ENCODE measurements at regions not wholly inside any gene's neighbourhood (a gene's known extent, or its start where the extent isn't known, plus 50 kb on each side); places are given as distances from the start of the nearest gene placed in this dataset.

GRCh38 chr15:31768055-31768454, 262.3 kb upstream of the CHRNA7 start:
- DNase-seq (ENCODE audit: low read depth): no peak

- no peak for DNase-seq (ENCODE audit: low read depth)
Measured at GRCh38 chr15:31774045-31774444, 256.3 kb upstream of the CHRNA7 start.

GRCh38 chr15:31776039-31776438, 254.3 kb upstream of the CHRNA7 start:
- DNase-seq (ENCODE audit: low read depth): no peak

- no peak for DNase-seq (ENCODE audit: low read depth)
Measured at GRCh38 chr15:31781261-31781660, 249.1 kb upstream of the CHRNA7 start.

- DNase-seq (ENCODE audit: low read depth): no peak
Measured at GRCh38 chr15:31782016-31782783, 248.1 kb upstream of the CHRNA7 start.

- DNase-seq (ENCODE audit: low read depth): no peak
Measured at GRCh38 chr15:31782951-31783350, 247.4 kb upstream of the CHRNA7 start.

GRCh38 chr15:31786360-31786759, 244.0 kb upstream of the CHRNA7 start:
- DNase-seq (ENCODE audit: low read depth): no peak

- DNase-seq (ENCODE audit: low read depth): no peak
Measured at GRCh38 chr15:31788104-31788503, 242.2 kb upstream of the CHRNA7 start.

GRCh38 chr15:31792611-31793199, 237.6 kb upstream of the CHRNA7 start:
- DNase-seq (ENCODE audit: low read depth): no peak

- no peak for DNase-seq (ENCODE audit: low read depth)
Measured at GRCh38 chr15:31799319-31799714, 231.0 kb upstream of the CHRNA7 start.

GRCh38 chr15:31799715-31800321, 230.5 kb upstream of the CHRNA7 start:
- no peak for DNase-seq (ENCODE audit: low read depth)

- DNase-seq (ENCODE audit: low read depth): no peak
Measured at GRCh38 chr15:31801152-31801551, 229.2 kb upstream of the CHRNA7 start.

- no peak for DNase-seq (ENCODE audit: low read depth)
Measured at GRCh38 chr15:31802761-31803160, 227.6 kb upstream of the CHRNA7 start.

GRCh38 chr15:31803388-31803884, 226.9 kb upstream of the CHRNA7 start:
- DNase-seq (ENCODE audit: low read depth): no peak

GRCh38 chr15:31805090-31805662, 225.1 kb upstream of the CHRNA7 start:
- DNase-seq (ENCODE audit: low read depth): no peak

- DNase-seq (ENCODE audit: low read depth): no peak
Measured at GRCh38 chr15:31806106-31806505, 224.2 kb upstream of the CHRNA7 start.

- DNase-seq (ENCODE audit: low read depth): no peak
Measured at GRCh38 chr15:31811641-31812040, 218.7 kb upstream of the CHRNA7 start.

- no peak for DNase-seq (ENCODE audit: low read depth)
Measured at GRCh38 chr15:31814082-31814481, 216.2 kb upstream of the CHRNA7 start.

- DNase-seq (ENCODE audit: low read depth): no peak
Measured at GRCh38 chr15:31815411-31816155, 214.7 kb upstream of the CHRNA7 start.

GRCh38 chr15:31822463-31822862, 207.9 kb upstream of the CHRNA7 start:
- DNase-seq (ENCODE audit: low read depth): no peak

GRCh38 chr15:31824024-31824423, 206.3 kb upstream of the CHRNA7 start:
- no peak for DNase-seq (ENCODE audit: low read depth)

GRCh38 chr15:31828594-31828993, 201.7 kb upstream of the CHRNA7 start:
- DNase-seq (ENCODE audit: low read depth): no peak
